HUES48 (cell line): ENCODE measurements at regions not wholly inside any gene's neighbourhood (a gene's known extent, or its start where the extent isn't known, plus 50 kb on each side); places are given as distances from the start of the nearest gene placed in this dataset.

Experiments
- H3K27ac ChIP-seq: one replicate; pipeline ENCODE4 v1.7.0; 2013; ENCODE audit warnings: low read depth, low read length, inconsistent platforms
- H3K27me3 ChIP-seq: 2 replicates; pipeline ENCODE4 v1.6.1; 2013; ENCODE audit warnings: mild to moderate bottlenecking, low read length; ENCODE audit not compliant: control insufficient read depth, insufficient read depth
- H3K36me3 ChIP-seq: 2 replicates; pipeline ENCODE4 v1.6.1; 2013; ENCODE audit warnings: low read length; ENCODE audit not compliant: control insufficient read depth, insufficient read depth
- H3K4me1 ChIP-seq: 2 replicates; pipeline ENCODE4 v1.6.1; 2013; ENCODE audit warnings: mild to moderate bottlenecking, low read length; ENCODE audit not compliant: control insufficient read depth, insufficient read depth
- H3K4me3 ChIP-seq: 2 replicates; pipeline ENCODE4 v1.5.1; 2013; ENCODE audit warnings: mild to moderate bottlenecking, low read depth, low read length
- H3K9ac ChIP-seq: 2 replicates; pipeline ENCODE4 v1.6.1; 2013; ENCODE audit warnings: mild to moderate bottlenecking, low read depth, low read length, moderate library complexity
- H3K9me3 ChIP-seq: 2 replicates; pipeline ENCODE4 v1.6.1; 2013; ENCODE audit warnings: low read length; ENCODE audit not compliant: control insufficient read depth, insufficient read depth

DNA sequence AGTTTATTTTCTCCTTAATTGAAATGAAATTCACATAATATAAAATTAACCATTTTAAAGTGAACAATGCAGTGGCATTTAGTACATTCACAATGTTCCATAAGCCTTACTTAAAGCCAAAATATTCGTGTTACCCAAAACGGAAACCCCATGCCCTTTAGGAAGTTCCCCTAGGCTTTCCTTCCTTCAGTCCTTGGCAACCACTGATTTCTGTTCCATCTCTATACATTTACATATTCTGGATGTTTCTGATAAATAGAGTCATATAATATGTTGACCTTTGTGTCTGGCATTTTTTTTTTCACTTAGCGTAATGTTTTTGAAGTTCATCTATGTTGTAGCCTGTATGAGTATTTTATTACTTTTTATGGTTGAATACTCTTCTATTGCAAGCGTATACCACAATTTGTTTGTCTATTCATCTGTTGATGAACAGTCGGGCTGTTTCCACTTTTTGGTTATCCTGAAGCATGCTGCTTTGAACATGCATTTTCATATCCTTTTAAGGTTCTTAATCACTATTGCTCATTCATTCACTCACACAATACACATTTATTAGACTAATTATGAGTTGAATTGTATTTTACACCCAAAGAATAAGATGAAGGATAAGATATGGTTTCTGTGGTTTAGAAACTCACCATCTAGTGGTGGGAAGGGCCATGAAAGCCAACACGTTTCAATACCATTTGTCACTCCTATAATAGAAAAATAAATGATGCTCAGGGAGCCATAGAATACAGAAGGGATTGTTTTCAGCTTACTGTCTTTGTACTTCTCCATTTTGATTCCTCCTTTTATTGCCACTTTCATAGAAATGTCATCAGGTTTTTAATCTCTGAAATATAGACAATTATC, 408.2 kb upstream of the CBLB start:
- no peaks in the 10 kb centered on the region for H3K27me3 ChIP-seq
- H3K9me3 ChIP-seq = no peaks in the 10 kb centered on the region
- H3K9ac ChIP-seq = no peak overlapping the region
- H3K4me3 ChIP-seq = no peak overlapping the region
- H3K36me3 ChIP-seq = no peaks in the 10 kb centered on the region
- no peaks in the 10 kb centered on the region for H3K4me1 ChIP-seq
- H3K27ac ChIP-seq = no peak overlapping the region

DNA sequence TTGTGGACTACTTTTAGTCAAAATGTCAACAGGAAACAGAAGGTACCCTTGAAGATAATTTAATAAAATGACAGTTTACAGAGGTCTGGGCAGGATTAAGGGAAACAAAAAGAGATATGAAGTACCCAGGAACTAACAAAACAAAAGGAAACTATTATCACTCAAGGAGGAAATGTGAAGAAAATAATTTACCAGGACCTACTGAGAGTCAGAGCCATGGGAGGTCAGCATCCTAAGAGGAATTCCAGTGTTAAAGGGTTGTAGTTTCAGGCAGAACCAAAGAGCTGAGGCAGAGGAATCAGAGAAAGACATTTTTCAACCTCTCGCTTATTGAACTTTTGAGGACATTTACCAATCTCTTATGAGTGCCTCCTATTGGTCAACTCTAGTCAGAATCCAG, 408.9 kb upstream of the CBLB start:
- Histone ChIP-seq H3K27me3 (no peaks in the 10 kb centered on the region), H3K4me1 (no peaks in the 10 kb centered on the region), H3K9ac (no peak overlapping the region), H3K9me3 (no peaks in the 10 kb centered on the region), H3K27ac (no peak overlapping the region), H3K36me3 (no peaks in the 10 kb centered on the region), H3K4me3 (no peak overlapping the region)

DNA sequence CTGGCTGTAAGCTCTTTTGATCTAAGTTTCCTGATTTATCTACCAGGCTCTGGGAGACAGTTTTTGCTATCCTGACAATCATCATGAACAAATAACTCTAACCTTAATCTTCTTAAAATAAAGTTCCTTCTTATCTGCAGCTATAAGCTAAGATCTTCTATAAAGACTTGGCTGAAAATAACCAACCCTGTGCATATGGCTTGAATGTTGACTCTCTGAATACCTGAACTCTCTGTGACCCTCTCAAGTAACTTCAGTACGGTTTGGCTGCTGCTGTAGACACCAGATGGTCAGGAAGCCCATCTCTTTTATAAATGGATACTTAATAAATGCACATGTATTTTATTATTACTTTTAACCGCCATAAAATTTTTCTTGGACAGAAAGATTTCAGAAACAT, 412.4 kb upstream of the CBLB start:
- Histone ChIP-seq H3K36me3 (no peaks in the 10 kb centered on the region), H3K27ac (no peak overlapping the region), H3K27me3 (no peaks in the 10 kb centered on the region)

DNA sequence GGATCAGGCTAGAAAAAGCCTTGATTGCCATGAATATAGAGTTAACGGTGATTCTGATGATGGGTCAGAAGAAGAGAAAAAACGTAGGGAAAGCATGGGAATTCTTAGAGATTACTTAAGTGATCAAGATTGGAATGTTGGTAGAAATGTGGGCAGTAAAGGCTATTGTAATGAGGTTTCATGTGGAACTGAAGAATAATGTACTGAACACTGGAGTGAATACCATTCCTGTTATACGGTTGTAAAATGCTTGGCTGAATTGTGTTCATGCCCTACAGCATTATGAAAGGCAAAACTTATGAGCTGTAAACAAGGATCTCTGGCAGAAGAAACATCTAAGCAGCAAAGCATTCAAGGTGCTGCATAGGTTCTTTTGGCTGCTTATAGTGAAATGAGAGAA, 414.1 kb upstream of the CBLB start:
- Histone ChIP-seq H3K27me3 (no peaks in the 10 kb centered on the region), H3K27ac (no peak overlapping the region), H3K9ac (no peak overlapping the region), H3K36me3 (no peaks in the 10 kb centered on the region), H3K4me1 (no peaks in the 10 kb centered on the region), H3K9me3 (no peaks in the 10 kb centered on the region), H3K4me3 (no peak overlapping the region)

More for the DNA sequence above, 412.4 kb upstream of the CBLB start:
- H3K4me1 ChIP-seq = no peaks in the 10 kb centered on the region
- no peak overlapping the region for H3K4me3 ChIP-seq
- H3K9ac ChIP-seq = no peak overlapping the region
- no peaks in the 10 kb centered on the region for H3K9me3 ChIP-seq

DNA sequence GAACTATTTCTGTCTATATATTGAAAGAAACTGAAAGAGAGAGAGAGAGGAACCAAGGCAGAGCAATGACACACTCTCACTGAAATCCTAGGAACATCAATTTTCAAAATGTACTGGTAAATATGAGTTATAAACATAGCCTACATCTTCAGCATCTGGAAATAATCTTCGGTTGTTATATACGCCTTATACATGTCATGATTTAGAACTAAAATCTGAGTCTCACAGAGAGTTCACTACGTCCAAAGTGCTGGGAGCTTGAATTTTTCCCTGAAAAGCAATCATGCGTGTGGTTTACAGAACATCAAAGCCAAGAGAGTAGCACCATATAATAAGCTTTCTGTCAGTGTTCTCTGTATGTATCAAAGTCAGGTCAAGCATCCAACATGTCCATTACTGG, 420.0 kb upstream of the CBLB start:
- no peaks in the 10 kb centered on the region for H3K9me3 ChIP-seq
- no peak overlapping the region for H3K9ac ChIP-seq
- no peaks in the 10 kb centered on the region for H3K27me3 ChIP-seq

DNA sequence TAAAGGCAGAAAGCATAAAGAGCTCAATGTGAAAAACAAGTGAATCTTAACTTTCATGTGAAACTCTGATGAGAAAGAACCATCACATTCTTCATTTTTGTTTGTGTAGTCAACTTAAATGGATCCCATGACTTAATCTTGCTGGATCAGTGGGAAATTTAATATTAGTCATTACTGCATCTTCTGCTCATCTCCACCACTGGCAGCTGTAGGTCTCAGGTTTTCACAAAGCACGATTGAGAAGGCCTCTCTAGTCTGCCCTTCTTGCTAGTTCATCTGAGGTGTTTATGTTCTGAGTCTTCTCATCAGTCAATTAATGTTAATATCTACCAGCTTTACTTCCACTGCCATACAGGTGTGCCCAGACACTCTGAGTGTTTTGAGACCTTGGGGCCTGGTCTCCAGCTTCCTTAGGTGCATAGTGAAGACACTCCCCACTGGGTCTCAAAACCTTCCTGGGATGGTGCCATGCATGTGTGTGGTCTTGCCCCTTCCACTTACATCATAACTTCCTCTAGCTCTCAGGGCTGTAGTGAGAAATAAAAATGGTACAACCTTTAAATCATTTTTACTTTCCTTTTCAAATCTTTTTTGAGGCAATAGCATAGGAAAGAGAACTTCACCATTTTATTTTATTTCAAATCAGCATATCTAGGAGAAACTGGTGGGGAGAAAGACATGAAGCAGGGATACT, 421.6 kb upstream of the CBLB start:
- Histone ChIP-seq H3K4me1 (no peaks in the 10 kb centered on the region), H3K9me3 (no peaks in the 10 kb centered on the region), H3K9ac (no peak overlapping the region), H3K27me3 (no peaks in the 10 kb centered on the region), H3K27ac (no peak overlapping the region), H3K36me3 (no peaks in the 10 kb centered on the region), H3K4me3 (no peak overlapping the region)

More for the DNA sequence above, 420.0 kb upstream of the CBLB start:
- no peak overlapping the region for H3K4me3 ChIP-seq
- no peaks in the 10 kb centered on the region for H3K4me1 ChIP-seq
- H3K27ac ChIP-seq = no peak overlapping the region
- H3K36me3 ChIP-seq = no peaks in the 10 kb centered on the region

DNA sequence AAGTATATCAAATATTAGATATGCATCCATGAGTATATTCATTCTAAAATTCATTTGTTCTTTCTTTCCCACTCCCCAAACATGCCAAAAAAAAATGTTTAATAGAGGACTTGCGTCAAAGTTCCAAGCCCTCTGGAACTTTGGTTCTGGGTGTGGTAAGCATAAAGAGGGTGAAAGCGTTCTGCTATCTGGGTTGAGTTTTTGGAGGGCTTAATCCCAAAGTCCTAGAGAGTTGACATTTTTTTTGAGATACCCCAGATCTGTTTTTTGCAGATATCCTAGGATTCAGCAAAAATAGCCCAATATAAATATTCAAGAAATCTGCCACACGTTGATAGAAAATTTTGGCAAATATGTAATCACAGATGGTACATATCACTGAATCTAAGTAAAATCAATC, 424.3 kb upstream of the CBLB start:
- H3K36me3 ChIP-seq = no peaks in the 10 kb centered on the region
- H3K27ac ChIP-seq = no peak overlapping the region
- no peak overlapping the region for H3K4me3 ChIP-seq
- H3K4me1 ChIP-seq = peaks cover 3% of the 10 kb centered on the region; the same call in 1 of the 2 replicates
- H3K27me3 ChIP-seq = no peaks in the 10 kb centered on the region
- no peak overlapping the region for H3K9ac ChIP-seq
- no peaks in the 10 kb centered on the region for H3K9me3 ChIP-seq

DNA sequence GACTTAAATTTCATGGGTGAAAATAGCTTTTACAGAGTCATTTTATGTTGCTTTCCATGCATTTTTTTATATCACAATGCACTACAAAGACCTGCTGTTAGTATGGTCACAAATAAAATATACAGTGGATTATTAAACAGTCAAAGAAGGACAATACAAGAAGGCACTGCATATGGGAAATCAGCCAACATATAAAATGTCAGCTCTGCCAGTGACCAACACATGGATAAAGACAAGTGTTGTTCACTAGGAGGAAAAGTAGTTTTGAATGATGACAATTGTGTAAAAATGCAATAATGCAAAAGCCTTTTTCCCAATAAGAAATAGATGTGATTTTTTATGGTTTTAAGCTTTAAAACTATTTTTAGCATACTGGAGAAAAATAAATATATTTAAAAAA, 425.3 kb upstream of the CBLB start:
- H3K4me1 ChIP-seq = peaks cover 3% of the 10 kb centered on the region; the same call in 1 of the 2 replicates
- H3K36me3 ChIP-seq = no peaks in the 10 kb centered on the region
- H3K9ac ChIP-seq = no peak overlapping the region

DNA sequence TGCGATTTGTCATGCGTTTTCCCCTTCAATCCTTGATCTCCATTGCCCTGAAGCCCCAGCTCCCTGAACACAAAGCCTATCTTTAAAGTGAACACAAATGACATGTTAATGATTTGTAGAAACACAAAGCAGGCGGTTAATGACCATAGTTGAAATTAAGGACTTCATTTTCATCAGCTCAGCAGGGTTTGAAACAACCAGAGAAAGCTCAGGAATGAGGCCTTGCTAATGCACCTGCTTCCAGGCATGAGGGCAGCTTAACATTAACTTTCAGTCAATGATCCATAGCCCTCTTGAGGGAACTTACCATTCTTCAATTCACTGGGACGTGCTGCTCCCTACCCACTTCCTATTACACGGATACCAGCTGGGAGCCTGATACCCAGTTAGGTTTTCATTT, 427.2 kb upstream of the CBLB start:
- H3K4me1 ChIP-seq = peaks cover 3% of the 10 kb centered on the region; the same call in 1 of the 2 replicates
- H3K9me3 ChIP-seq = no peaks in the 10 kb centered on the region
- no peaks in the 10 kb centered on the region for H3K36me3 ChIP-seq
- no peak overlapping the region for H3K27ac ChIP-seq
- no peak overlapping the region for H3K9ac ChIP-seq
- H3K4me3 ChIP-seq = no peak overlapping the region
- no peaks in the 10 kb centered on the region for H3K27me3 ChIP-seq

More for the DNA sequence above, 425.3 kb upstream of the CBLB start:
- Histone ChIP-seq H3K4me3 (no peak overlapping the region), H3K27ac (no peak overlapping the region), H3K9me3 (no peaks in the 10 kb centered on the region), H3K27me3 (no peaks in the 10 kb centered on the region)

DNA sequence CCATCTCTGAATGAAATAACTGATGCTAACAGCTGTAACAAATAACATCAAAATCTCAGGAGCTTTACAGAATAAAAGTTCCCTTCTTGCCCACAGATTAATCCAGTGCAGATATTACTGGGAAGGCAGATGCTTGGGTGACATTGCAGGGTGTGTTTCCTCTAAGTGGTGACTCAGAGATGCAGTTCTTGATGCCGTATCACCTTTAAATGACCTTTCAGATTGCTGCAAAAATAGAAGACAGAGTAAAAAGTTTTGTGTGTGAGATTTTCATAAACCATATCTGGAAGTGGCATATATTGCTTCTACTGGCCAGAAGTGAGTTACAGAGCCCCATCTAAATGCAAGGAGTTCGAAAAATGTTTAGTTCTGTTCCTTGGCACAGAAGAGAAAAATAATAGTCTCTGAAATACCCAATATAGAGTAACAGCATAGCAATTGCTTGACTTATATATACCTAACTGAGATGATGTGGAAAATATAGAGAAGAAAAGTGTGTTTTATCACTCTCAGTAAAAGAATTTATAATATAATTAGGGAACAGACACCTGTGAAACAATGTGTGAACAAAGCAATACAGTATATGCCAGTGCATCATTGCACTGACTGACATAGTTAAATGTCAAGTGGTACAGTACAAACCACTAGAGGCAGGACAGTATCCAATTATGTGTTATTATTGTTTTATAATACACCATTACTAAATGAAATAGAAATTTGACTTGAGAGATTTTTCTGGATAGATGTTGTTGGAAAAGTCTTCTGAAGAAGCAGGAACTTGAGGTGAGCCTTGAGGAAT, 430.7 kb upstream of the CBLB start:
- no peaks in the 10 kb centered on the region for H3K9me3 ChIP-seq
- no peaks in the 10 kb centered on the region for H3K36me3 ChIP-seq
- no peak overlapping the region for H3K4me3 ChIP-seq
- H3K27ac ChIP-seq = no peak overlapping the region
- peaks cover 11% of the 10 kb centered on the region for H3K4me1 ChIP-seq
- H3K9ac ChIP-seq = no peak overlapping the region
- no peaks in the 10 kb centered on the region for H3K27me3 ChIP-seq
